ENCODE measurements at regions not wholly inside any gene's neighbourhood (a gene's known extent, or its start where the extent isn't known, plus 50 kb on each side); places are given as distances from the start of the nearest gene placed in this dataset.

- DNase-seq (no peak), ATAC-seq (ENCODE audit: low read depth) (no peak)
- Histone ChIP-seq H3K9me3 (ENCODE audit: control extremely low read depth in 1 of 3, control insufficient read depth in 2 of 3, insufficient read depth in 1 of 3, low read length in 2 of 3) (peaks cover 0 to 5% (median 0%) of the 10 kb centered on the region in 3 donors), H2AFZ (ENCODE audit: insufficient read depth, low read depth, low read length, poor library complexity, severe bottlenecking) (no peak overlapping the region), H3K4me2 (replicated peaks; ENCODE audit: low read depth, low read length, poor library complexity, severe bottlenecking) (no peak overlapping the region), H4K20me1 (ENCODE audit: control insufficient read depth, insufficient read depth, low read length, poor library complexity, severe bottlenecking) (no peaks in the 10 kb centered on the region), H3K79me2 (ENCODE audit: control insufficient read depth, insufficient read depth, low read length) (no peaks in the 10 kb centered on the region), H3K4me3 (ENCODE audit: control extremely low read depth in 1 of 5, extremely low read depth in 1 of 5, insufficient read depth in 1 of 5, low read depth in 2 of 5, low read length in 4 of 5) (no peak overlapping the region), H3K27me3 (replicated peaks in 1 of 4; ENCODE audit: control extremely low read depth in 1 of 4, control insufficient read depth in 3 of 4, insufficient read depth in 4 of 4, low read length in 3 of 4) (no peaks in the 10 kb centered on the region), H3K9ac (ENCODE audit: low read length) (no peak overlapping the region), H3K4me1 (ENCODE audit: control insufficient read depth in 2 of 2, insufficient read depth in 2 of 2, low read length in 2 of 2) (no peaks in the 10 kb centered on the region), H3K27ac (ENCODE audit: low read length in 2 of 2) (no peak overlapping the region), H3K36me3 (replicated peaks in 1 of 2; ENCODE audit: control extremely low read depth in 1 of 2, control insufficient read depth in 1 of 2, extremely low read depth in 1 of 2, insufficient read depth in 2 of 2, low read length in 1 of 2) (no peaks in the 10 kb centered on the region)
- no peak overlapping the region for H3K27ac Mint-ChIP-seq
- no CpG with 5 or more reads among the region's 2 CpGs for WGBS (ENCODE audit: insufficient coverage)
- H3K9me3 Mint-ChIP-seq (ENCODE audit: insufficient read depth), result peaks cover 5% of the 10 kb centered on the region
- TF ChIP-seq CTCF (IDR thresholded peaks at IDR 0.05) (no peak), EZH2 (IDR thresholded peaks at IDR 0.05; ENCODE audit: borderline replicate concordance, insufficient read depth, low read depth, low read length, poor library complexity, severe bottlenecking) (no peak)
- no peak overlapping the region for H3K4me3 Mint-ChIP-seq
- H3K27me3 Mint-ChIP-seq, result no peaks in the 10 kb centered on the region
- H3K4me1 Mint-ChIP-seq, result no peaks in the 10 kb centered on the region
- ChIA-PET POLR2A (no interaction called here), CTCF (no interaction called here)
- intact Hi-C loops (cut with micrococcal nuclease), result no loop called here
Measured at GRCh38 chr4:111811661-111812060, 333.6 kb upstream of the FAM241A start.

DNA sequence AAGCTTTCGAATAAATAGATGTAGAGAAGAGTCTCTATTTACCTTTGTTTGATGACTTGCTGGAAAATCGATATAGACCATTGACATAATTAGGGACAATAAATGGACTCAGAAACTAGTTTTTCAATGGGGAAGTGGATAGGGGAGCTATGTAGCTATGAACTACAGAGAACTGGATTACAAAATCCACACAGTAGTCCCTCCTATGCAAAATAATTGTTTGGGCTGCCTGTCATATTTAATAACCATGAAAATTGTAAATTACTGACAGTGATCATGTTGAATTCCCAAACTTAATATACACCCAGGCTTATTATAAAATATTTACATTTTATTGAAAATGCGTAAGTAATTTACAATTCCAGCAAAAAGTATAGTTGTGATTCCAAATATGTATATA is 333.1 kb upstream of the FAM241A start:
- no peaks in the 10 kb centered on the region for H3K27me3 Mint-ChIP-seq
- intact Hi-C loops (cut with micrococcal nuclease), result no loop called here

More for the DNA sequence above, 333.1 kb upstream of the FAM241A start:
- TF ChIP-seq EZH2 (IDR thresholded peaks at IDR 0.05; ENCODE audit: borderline replicate concordance, insufficient read depth, low read depth, low read length, poor library complexity, severe bottlenecking) (no peak), CTCF (IDR thresholded peaks at IDR 0.05) (no peak)
- H3K27ac ChIP-seq (ENCODE audit: low read length in 2 of 2), result no peak overlapping the region
- H3K4me3 Mint-ChIP-seq, result no peak overlapping the region
- no peak overlapping the region for H3K9ac ChIP-seq (ENCODE audit: low read length)
- H3K79me2 ChIP-seq (ENCODE audit: control insufficient read depth, insufficient read depth, low read length), result no peaks in the 10 kb centered on the region
- POLR2A ChIA-PET, result no interaction called here
- H3K4me1 ChIP-seq (ENCODE audit: control insufficient read depth in 2 of 2, insufficient read depth in 2 of 2, low read length in 2 of 2), result no peaks in the 10 kb centered on the region
- DNase-seq (no peak), ATAC-seq (ENCODE audit: low read depth) (no peak)
- H2AFZ ChIP-seq (ENCODE audit: insufficient read depth, low read depth, low read length, poor library complexity, severe bottlenecking), result no peak overlapping the region
- no peak overlapping the region for H3K4me2 ChIP-seq (replicated peaks; ENCODE audit: low read depth, low read length, poor library complexity, severe bottlenecking)
- no peaks in the 10 kb centered on the region for H3K36me3 ChIP-seq (replicated peaks in 1 of 2; ENCODE audit: control extremely low read depth in 1 of 2, control insufficient read depth in 1 of 2, extremely low read depth in 1 of 2, insufficient read depth in 2 of 2, low read length in 1 of 2)
- H3K4me1 Mint-ChIP-seq, result no peaks in the 10 kb centered on the region
- peaks cover 6% of the 10 kb centered on the region for H3K9me3 Mint-ChIP-seq (ENCODE audit: insufficient read depth)
- CTCF ChIA-PET, result no interaction called here
- no peak overlapping the region for H3K4me3 ChIP-seq (ENCODE audit: control extremely low read depth in 1 of 5, extremely low read depth in 1 of 5, insufficient read depth in 1 of 5, low read depth in 2 of 5, low read length in 4 of 5)
- H3K27me3 ChIP-seq (replicated peaks in 1 of 4; ENCODE audit: control extremely low read depth in 1 of 4, control insufficient read depth in 3 of 4, insufficient read depth in 4 of 4, low read length in 3 of 4), result no peaks in the 10 kb centered on the region
- no peaks in the 10 kb centered on the region for H4K20me1 ChIP-seq (ENCODE audit: control insufficient read depth, insufficient read depth, low read length, poor library complexity, severe bottlenecking)
- H3K9me3 ChIP-seq (ENCODE audit: control extremely low read depth in 1 of 3, control insufficient read depth in 2 of 3, insufficient read depth in 1 of 3, low read length in 2 of 3), result peaks cover 0 to 5% (median under 1%) of the 10 kb centered on the region in 3 donors
- H3K27ac Mint-ChIP-seq, result no peak overlapping the region
- 92% methylated on average over 2 of the region's 3 CpGs for WGBS (ENCODE audit: insufficient coverage)

All from B cell (primary cell).